RWPE1 (cell line): ENCODE measurements at regions not wholly inside any gene's neighbourhood (a gene's known extent, or its start where the extent isn't known, plus 50 kb on each side); places are given as distances from the start of the nearest gene placed in this dataset.

ENCODE experiments used
- CTCF ChIA-PET: fragments of 350-600 bp; sonication (Branson Sonifier 250); formaldehyde crosslinking; extraction: SDS; loops from one replicate; lab custom pipeline; 2021; lab: Yijun Ruan, JAX
- POLR2A ChIA-PET: fragments of 400-600 bp; formaldehyde crosslinking; extraction: SDS; loops from one replicate; lab custom pipeline; 2020; ENCODE audit warnings: antibody characterized with exemption; ENCODE audit not compliant: low non-redundant PET; lab: Yijun Ruan, JAX
- DNase-seq: peaks from one replicate; pipeline ENCODE4 v3.0.0; 2012; ENCODE audit warnings: low spot score
- H3K27ac ChIP-seq: fragments of 450-650 bp; 2 replicates; pipeline ENCODE4 v1.5.1; 2017
- CTCF ChIP-seq: fragments of 450-650 bp; conservative IDR thresholded peaks from 2 replicates; pipeline ENCODE4 v1.5.1; 2017; ENCODE audit warnings: low read depth, mild to moderate bottlenecking

GRCh38 chr1:67890857-67891256 is 57.6 kb upstream of the GNG12 start:
- DNase-seq, result no peak
- ChIA-PET CTCF (interaction anchor here (0.7 kb wide), 1 partner anchor 53 kb away, joined by 6 read pairs; no protein-coding TSS in a partner anchor), POLR2A (no interaction called here)
- no peak for TF ChIP-seq CTCF
- H3K27ac ChIP-seq, result no peak overlapping the region

DNA sequence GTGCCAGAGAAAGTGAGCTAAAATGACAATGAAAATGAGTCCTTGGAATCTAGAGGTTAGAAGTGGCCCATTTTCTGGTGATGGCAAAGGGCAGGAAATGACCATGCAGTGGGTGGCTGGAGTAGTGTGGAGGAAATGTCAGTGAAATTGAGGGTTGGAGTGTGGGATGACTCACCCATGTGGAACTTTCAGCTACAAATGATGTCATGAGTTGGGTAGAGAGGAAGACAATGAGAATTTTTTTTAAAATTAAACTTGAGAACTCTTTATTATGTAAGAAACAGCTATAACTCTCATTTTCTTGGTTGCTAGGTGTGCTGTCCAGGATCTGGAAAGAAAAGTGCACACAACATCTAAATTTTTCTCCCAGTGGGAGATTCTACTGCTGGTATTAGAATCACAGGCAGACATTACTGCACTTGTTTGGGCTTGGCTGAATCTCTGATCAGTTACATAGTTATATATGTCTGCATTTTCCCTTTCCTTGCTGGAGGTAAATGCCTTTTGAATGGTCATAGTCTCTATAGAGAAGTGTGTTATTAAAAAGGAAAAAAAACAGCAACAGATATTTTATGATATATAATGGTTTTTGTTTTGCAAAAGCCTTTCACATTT is 56.8 kb upstream of the GNG12 start:
- TF ChIP-seq CTCF, result no peak
- ChIA-PET CTCF (interaction anchor here (0.6 to 0.7 kb wide), 2 partner anchors 52 kb away, joined by 5 to 6 read pairs; no protein-coding TSS in a partner anchor), POLR2A (no interaction called here)
- H3K27ac ChIP-seq, result no peak overlapping the region
- DNase-seq, result peak; percentile 80

DNA sequence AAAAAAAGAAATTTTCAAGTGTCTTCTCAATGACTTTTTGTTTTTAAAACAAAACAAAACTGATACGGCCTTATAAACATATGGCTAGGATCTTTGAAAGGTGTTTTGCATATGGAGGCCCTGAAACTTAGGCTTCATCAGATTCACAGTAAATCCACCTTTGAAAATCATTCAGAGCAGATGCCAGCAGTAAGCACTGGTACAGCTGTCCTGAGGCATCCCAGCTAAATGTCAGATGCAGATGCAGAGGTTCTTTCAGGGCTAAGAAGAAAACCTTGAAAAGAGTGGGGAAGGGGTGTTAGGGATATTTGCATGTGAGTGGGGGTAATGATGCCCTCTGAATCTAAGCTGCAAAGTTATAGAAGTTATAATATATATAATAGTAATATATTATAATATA is 56.2 kb upstream of the GNG12 start:
- ChIA-PET POLR2A (no interaction called here), CTCF (interaction anchor here (0.6 kb wide), 1 partner anchor 53 kb away, joined by 5 read pairs; no protein-coding TSS in a partner anchor)
- no peak for TF ChIP-seq CTCF
- no peak overlapping the region for H3K27ac ChIP-seq
- DNase-seq, result no peak

DNA sequence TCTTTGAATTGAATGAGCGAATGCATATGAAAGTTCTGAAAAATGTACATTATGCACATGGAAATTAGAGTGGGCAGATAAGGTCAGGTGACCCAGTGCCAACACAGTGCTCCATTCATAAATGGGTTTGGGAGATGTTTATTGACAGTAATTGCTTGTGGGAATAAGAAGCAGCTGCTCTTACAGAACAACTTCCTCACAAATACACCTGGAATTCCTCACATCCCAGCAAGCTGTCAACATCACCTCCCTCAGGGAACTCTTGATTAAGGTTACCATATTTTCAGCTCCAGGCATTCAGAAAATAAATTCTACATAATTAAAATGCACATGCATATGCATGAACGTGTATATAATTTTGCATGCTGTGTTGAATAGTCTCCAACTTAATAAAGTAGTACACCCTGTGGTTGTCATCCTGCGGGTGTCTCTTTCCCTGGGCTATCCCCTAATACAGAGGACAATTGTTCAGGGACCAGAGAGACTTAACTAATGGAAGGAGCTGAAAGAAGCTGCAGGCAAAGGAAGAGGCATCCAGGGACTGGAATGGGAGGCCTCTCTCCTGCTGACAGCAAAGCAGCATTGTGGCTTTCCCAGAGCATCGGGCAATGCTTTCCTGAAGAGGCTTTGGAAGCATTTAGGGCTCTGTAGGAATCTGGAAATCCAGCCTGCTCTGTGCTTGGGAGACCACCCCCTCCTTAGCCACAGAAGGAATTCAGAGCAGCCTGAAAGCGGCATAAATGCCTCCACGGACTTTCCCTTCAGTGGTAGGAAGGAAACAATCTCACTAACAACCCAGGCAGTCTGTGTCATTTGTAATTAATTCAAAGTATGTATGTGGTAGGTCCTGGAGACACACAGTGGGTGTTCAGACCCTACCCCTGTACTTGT is 55.2 kb upstream of the GNG12 start:
- TF ChIP-seq CTCF, result no peak
- ChIA-PET CTCF (no interaction called here), POLR2A (no interaction called here)
- H3K27ac ChIP-seq, result no peak overlapping the region
- DNase-seq, result no peak

GRCh38 chr1:67887146-67887545 is 53.9 kb upstream of the GNG12 start:
- no peak overlapping the region for H3K27ac ChIP-seq
- ChIA-PET CTCF (no interaction called here), POLR2A (interaction anchor here (0.5 kb wide), 1 partner anchor 165 kb away, joined by 10 read pairs; no protein-coding TSS in a partner anchor)
- no peak for DNase-seq
- no peak for TF ChIP-seq CTCF

GRCh38 chr1:67886076-67886475 is 52.8 kb upstream of the GNG12 start:
- POLR2A ChIA-PET, result no interaction called here
- CTCF ChIA-PET, result no interaction called here
- no peak for TF ChIP-seq CTCF
- no peak overlapping the region for H3K27ac ChIP-seq
- DNase-seq, result no peak
